GM19025 (cell line): ENCODE measurements at regions not wholly inside any gene's neighbourhood (a gene's known extent, or its start where the extent isn't known, plus 50 kb on each side); places are given as distances from the start of the nearest gene placed in this dataset.

Experiments
- ATAC-seq: cut with Tn5 transposase; IDR thresholded peaks from one replicate; pipeline ENCODE4 v1.9.1; 2021; ENCODE audit warnings: mild to moderate bottlenecking, low read depth, moderate library complexity; ENCODE audit not compliant: unreplicated experiment

DNA sequence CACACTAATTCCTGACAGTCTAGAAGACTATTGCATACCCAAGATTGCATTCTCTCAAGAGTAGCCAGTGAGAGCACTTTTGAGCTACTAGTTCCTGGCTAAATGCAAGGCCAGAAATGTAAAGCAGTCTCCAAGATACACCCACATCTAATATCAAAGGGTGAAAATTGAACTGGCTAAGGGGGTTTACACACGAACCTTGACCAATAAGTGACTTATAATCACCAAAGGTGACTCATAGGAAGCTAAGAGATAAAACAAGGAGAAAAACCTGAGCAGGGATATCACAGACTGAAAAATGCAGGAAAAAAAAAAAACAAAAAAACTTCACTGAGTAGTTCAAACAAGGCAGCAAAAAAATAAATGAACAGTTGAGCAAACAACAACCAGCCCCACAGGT lies 172.2 kb upstream of the RRP15 start:
- ATAC-seq, result no peak

DNA sequence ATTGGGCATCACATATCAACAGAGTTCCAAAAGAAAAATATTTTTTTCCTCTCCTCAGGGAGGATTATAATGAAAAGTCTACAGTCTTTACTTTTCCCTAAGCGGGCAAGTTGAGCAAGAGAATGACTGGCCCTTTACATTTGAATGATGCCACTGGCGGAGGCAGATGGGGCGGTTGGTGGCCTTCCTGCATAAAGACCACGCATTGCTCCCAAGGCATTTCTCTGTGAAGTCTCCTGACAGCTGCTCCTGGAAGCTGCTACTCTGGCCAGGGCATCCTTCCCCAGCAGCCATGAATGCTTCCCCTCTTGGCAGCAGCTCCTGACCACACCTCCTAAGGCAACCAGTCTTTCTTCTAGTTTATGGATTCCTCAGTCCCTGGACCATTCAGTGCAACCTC lies 161.1 kb upstream of the RRP15 start:
- no peak for ATAC-seq

DNA sequence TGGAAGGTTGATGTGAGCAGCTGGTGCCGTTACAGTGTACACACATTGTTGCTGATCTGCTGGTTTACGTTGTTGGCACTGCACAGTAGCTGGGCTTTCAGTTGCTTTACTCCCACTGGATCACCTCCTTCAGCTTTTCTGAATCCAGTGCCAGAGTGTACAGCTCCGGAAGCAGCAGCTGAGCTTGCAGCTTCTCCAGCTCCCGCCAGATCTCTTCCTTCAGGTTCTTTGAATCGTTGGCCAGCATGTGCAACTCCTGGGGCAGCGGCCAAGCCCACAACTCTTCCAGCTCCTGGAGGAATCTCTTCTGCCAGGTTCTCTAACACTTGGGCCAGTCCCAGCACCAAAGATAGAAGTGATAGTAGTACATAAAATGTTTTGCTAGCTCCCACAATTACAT lies 149.7 kb upstream of the RRP15 start:
- ATAC-seq, result no peak

DNA sequence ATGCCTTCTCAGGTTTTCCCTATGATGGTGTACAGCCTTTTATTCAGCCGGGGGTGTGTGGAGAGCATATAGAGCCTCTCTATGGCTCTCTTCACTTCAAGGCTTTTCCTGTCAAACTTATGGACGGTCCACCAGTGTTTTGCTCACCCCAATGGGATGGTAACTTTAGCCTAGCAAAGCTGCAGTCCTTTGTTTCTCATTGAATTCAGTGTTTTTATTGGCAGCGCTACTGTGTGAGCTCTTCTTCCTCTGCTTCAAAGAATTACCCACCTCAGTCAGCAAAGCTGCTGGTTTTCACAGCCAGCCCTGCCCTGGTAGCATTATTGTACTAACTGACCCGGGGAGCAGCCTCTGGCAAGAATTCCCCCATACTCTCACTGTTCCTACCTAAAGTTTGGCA lies 145.3 kb upstream of the RRP15 start:
- no peak for ATAC-seq

DNA sequence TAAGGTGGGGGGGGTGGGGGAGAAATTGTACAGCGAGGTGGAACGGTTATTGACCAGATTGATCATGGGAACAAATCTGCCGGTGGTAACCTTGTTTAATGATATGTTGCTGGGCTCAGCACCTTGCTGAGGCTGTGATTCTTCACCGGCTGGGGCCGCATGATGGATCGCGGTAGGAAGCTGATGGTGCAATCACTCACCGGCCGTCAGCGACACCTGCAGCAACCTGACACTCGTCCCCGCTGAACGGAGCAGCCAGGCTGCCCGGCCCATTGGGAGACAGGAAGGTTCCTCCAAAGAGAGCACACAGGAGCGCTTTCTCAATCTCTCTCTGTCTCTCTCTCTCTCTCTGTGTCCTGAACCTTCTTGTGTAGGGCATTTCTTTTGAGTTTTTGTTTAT lies 128.5 kb upstream of the RRP15 start:
- ATAC-seq, result no peak

DNA sequence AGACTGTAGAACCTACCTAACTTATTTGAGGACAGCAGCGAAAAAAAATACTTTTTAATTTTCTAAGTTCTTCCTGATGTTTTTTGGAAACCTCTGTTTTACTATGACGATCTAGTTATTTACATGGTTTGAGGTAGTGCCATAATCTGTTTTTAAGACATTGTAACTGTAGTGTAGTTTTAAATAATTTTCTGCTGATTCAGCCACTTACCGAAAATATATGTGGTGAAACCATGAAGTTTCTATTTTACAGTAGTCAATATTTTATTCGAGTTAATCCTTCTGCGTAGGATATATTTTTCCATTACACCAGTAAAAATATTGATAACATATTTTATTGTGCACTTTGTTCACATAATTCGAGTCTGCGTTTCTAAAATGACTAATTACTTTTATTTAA lies 121.7 kb upstream of the RRP15 start:
- no peak for ATAC-seq

DNA sequence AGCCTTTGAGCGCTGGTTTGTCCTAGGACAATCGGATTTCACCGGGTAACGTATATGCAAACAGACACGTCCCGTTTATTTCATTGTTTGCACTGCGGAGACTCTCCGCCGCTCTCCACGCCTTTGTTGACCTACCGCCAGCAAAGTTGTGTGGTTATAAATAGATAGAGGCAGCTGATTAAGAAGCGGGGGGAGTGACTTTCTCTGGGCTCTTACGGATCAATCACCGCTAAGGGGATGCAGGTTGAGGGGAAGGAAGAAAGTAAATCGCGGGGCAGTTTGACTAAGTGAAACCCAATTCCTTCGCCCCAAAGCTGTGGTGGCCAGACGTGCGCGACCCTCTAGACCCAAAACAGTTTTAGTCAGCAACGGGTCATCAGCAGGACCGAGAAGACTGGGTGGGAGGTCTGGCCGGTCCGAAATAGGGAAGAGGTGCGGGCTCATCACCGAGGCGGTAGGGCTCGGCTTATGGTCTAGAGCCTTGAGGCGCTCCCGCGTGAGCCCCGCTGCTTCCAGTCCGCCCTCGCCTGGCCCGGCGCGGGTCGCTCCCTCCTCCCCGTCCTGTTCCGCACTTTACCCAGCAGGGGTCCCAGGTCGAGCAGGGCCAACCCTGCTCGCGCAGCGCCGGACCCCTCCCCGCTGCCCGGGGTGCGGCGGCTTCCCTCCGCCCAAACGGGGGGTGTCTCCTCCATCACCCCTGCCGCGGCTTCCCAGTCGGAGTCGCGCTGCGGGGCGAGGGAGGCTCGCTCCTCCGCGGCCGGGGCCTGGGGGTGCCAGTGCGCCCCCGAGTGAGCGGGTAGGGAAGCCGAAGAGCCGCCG lies 120.8 kb upstream of the RRP15 start:
- ATAC-seq, result peak; percentile 44

DNA sequence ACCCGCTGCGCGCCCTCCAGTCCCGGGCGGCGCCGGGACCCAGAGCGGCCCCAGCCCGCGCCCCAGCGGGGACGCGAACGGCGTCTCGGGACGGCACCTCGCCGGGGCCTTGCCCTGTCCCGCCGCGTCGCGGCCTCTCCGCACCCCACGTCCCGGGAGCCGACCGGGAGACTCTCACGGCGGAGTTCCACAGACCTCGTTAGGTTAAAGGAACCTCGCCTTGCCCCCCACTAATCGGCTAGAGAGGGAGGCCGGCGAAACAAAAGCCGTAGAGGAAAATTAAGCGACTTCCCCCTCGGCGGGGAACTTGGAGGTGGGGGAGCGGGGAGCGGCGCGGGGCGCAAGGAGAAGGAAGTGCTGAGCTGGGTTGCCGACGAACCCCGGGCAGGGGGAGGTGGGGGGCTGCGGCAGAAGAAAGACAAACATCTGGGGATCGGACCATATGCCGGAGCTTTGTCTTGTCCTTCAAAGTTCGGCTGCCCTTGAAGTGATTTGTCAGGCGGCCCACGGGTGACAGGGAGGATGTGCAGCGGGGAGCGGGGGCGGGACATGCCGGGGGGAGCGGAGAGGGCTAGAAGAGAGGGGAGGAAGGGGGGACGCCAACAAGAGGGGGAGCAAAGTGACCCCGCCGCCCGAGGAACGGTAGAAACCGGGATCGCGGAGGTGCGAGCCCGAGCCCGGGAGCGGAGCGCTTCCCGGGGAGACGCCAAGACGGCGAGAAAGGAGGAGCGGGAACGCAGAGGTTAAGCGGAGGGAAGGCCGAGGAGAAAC lies 120.0 kb upstream of the RRP15 start:
- peak; percentile 49 for ATAC-seq

DNA sequence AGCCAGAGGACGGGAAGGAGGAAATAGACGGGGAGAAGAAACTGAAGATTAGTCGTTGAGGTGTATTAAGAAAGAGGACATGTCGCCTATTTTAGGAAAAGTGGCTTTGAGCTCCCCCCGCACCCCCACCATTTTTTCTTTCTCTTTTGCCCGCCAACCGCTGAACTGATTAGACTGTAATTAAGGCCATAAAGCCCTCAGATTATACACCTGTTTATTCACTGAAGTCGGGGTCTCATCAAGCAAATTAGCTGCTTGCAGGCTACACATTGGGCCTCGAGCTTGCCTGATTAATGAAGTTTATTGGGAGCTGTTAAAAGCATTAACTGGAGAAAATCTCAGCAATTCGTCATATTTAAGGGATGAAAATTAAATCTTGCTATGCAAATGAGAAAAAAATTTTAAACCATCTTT lies 119.4 kb upstream of the RRP15 start:
- no peak for ATAC-seq

DNA sequence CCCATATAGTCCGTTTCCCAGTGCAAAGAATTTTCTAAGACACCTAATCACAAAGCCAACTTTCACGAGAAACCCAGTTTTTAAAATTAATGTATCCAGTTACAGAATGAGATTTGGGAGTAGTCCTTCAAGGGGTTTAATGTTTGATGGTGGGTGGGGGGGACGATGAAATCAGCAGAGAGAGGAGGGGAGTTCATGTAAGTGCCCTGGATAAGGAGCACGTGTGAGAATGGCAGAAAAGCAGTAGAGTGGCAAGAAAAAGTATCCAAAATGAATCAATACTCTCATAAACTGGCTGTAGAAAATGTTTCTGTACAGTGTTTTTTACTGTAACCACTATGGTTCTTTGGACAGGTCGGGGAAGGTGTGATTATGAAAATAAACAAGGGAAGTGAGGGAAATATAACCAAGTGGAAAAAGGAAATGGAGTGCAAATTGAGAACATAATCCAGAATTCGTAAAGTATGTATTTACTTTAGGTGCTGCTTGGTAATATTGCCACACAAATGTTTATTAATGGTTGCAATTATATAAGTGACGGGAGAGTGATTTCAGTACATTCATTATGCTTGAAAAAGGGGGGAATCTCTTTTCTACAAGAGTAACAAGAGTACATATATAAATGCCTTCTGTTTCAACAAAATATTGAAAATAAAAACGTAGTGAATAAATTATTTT lies 118.7 kb upstream of the RRP15 start:
- no peak for ATAC-seq

DNA sequence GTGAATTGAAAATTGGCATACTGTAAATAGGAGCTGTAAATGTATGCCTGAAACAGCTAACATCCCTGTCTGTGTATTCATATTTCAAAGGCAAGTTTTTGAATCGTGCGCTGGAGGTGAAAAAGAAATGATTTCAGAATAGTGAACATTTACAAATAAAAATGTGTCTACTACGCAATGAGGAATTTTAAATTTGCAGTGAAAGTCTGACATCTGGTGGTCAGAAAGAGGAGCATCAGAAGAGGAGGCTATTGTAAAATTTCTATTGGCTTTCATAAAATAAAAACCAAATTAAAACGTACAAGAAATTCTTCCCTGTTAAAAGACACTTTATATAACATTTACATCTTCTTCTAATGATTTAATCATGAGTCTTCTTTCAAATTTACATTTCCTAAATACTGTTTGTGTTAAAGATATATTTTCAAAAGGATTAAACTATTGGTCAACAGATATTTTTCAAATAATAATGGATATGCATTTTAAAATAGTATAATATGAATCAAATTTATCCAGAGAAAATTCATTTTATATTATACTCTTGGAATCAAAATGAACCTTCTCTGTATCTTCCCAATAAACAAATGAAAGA lies 113.7 kb upstream of the RRP15 start:
- ATAC-seq, result no peak

DNA sequence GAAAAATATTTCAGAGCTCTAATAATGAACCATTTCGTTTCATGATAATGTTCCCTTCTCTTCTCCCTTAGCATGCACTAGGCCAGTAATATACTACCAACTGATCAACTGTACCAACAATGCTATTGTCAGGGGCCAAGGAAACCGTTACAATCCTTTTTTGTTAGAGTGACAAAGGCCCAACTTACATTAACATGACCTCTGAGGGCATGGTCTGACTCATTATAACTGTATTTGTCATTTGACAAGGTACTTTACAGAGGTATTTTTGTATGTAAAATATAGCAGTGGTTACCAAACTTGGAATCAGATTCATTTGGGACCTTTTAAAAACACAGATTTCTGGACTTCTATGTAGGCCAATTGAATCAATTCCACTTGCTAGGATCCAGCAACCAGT lies 102.6 kb upstream of the RRP15 start:
- no peak for ATAC-seq

DNA sequence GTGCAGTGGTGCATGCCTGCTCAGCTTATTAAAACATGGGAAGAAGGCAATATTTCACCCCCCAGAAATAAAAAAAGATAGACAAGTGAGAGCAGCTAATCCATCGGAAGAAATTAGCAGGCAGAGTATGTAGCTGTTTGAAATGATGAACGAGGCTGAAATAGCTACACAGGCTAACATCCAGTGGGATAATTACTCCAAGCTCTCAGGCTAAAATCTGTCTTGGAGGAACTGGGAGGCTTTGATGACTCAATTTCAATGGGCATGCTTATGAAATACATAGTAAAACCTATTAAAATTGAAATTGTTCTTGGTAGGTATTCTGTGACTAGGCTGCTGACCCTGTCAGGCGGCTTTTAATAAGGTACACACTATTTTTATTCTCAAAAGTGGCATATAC lies 84.1 kb upstream of the RRP15 start:
- ATAC-seq, result no peak

DNA sequence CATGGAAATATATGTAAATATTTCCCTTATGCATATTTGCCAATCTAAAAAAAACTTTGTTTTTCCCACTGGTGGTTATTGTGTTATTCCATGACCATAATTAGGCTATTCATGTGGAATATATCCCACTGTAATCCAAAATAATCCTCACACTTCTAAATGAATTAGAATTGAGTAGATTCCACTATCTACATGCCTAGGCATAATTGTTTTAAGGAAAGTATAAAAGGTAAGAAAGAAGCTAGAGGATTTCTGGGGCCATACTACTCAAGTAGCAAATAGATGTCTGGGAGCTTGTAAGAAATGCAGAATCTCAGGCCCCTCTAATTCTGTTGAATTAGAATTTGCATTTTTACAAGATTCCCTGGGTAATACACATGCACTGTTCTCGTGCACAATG lies 83.5 kb upstream of the RRP15 start:
- ATAC-seq, result no peak

DNA sequence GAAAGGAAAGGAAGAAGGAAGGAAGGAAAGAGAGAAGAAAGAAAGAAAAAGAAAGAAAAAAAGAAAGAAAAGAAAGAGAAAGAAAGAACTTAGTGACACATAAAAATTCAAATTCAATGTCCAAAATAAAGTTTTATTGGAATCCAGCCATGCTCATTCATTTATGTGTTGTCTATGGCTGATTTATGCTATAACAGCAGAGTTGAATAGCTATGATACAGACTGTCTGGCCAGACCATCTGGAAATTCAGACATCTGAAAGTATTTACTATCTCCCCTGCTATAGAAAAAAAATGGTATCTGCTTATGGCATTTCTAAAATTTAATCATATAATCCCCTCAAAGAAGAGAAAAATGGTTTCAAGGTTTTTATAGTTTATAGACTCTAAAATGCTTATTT lies 79.4 kb upstream of the RRP15 start:
- no peak for ATAC-seq

DNA sequence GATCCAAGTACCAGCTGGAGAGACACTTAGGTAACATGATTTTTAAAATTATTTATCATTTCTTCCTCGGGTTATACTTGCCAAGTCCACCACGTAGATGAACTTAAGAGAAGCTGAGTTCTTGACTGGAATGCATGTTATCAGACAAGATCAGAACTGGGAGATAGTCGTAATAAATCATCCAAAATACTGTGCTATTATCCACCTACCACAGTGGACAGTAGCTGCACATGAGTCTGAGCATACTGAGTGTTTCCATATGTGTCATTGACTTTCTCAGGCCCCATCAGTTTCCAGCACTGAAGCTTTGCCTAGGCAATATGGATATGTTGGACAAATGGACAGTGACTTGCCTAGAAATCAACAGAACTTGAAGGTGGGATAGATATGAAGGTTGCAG lies 77.9 kb upstream of the RRP15 start:
- ATAC-seq, result no peak

DNA sequence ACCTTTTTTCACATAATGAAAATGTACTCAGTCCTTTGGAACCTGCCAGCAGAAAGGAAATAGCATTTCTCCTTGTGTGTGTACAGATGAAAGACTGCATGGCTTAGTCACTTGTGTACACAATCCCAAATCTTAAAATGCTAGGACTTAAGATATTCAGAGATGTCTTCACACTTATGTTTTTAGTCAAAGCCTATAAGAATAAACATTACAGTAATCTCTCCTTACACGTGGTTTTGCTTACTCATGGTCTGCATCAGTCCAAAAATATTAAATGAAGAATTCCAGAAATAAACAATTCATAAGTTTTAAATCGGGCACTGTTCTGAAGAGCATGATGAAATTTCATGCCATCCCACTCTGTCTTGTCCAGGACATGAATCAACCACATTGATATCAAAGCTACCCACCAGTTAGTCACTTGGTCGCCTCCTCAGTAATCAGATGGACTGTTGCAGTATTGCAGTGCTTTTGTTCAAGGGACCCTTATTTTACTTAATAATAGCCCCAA lies 75.7 kb upstream of the RRP15 start:
- no peak for ATAC-seq

DNA sequence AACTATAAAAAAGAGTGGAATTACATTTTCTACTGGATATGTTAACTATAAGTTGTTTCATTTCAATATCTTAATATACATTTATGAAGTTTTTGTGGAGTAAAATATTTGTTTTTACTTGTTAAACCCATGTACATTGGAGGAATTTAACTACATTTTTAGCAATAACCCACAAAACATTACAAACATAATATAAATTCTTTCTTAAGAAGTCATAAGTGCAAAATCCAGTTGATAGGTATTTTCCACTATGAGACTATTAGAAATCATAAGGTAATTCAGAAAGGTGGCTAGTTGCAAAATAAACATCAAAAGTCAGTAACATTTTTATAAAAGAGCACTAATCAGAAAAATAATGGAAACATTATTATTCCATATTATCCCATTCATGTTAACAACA lies 73.9 kb upstream of the RRP15 start:
- no peak for ATAC-seq

DNA sequence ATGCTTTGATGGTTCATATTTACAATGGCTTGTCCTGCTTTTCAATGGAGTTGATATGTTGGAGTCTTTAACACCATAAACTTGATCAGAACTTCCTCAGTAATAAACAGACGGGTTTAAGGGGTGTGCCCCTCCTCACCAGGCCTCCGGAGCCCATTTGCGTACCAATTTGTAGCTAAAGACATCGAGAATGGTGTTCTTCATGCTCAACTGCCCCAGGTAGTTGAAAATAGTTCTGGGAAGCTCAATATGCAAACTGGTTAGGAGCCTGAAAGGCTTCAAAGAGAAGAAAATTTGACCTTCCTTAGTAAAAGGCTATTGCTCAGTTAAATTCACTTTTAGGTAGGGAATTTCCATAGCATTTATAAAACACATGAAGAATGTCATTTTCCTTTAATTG lies 68.1 kb upstream of the RRP15 start:
- no peak for ATAC-seq

DNA sequence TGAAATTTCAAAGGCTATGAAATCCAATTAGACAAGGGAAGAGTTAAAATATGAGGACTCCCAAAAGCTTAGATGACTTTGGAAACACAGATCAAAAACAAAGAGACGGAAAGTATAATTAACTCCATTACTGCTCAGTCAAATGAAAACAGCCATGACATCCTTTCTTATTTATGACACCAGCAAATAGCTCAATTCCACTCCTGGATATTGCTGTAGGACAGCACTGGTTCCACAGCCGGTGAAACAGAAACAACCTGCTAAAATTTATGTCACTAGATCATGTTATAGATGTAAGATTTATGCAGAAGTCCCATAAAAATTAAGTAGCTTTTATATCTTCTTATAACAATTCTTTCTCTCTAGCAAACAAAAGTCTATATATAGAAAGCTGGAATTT lies 65.6 kb upstream of the RRP15 start:
- ATAC-seq, result no peak

DNA sequence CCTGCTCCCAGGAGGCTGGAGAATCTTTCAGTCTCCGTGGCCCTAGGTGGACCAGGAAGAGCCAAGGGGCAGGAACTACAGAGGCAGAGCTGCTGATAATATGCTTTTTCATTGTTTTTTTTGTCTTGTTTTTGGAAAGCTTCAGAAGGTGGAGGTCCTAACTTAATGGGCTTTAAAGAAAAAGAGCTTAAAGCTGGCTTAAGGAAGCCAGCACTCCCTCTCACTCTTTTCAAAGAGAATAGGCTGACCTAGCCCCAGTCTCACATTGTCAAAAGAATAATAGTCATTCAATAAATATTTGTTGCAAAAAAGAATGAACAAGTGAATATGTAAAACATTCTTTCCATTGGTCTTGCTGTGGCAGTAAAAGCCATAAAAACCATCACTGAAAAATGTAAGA lies 61.0 kb upstream of the RRP15 start:
- no peak for ATAC-seq
